Endothelial cell of umbilical vein (primary cell): ENCODE measurements at regions not wholly inside any gene's neighbourhood (a gene's known extent, or its start where the extent isn't known, plus 50 kb on each side); places are given as distances from the start of the nearest gene placed in this dataset.

Experiments used
- BruUV-seq: library from RNA; stranded (reverse); fragments of 400-500 nt; replicated peaks from 2 replicates; lab custom pipeline; 2021; lab: Mats Ljungman, UMichigan
- CTCF ChIA-PET: fragments of 300-600, 350-600 bp; sonication (Branson Sonifier 250); formaldehyde crosslinking; loops from one replicate; lab custom pipeline; 2021; ENCODE audit warnings: antibody characterized with exemption, inconsistent platforms; lab: Charles Lee
- POLR2A ChIA-PET: fragments of 300-600, 350-600 bp; sonication (Branson Sonifier 250); formaldehyde crosslinking; loops from one replicate; lab custom pipeline; 2021; ENCODE audit warnings: antibody characterized with exemption, inconsistent platforms; lab: Charles Lee
- DNase-seq: peaks from one replicate; pipeline ENCODE4 v3.0.0-alpha.2; 2011; ENCODE audit warnings: low read depth, low spot score
- FAIRE-seq: peaks from 2 replicates; lab custom pipeline; 2011; peaks lifted over from hg19 to GRCh38; lab: Jason Lieb, UNC
- H2AFZ ChIP-seq: 2 replicates; pipeline ENCODE4 v1.6.0; 2012; ENCODE audit warnings: low read depth, low read length, control low read depth, inconsistent platforms
- H3K27ac ChIP-seq: 2 replicates; pipeline ENCODE4 v1.5.1; 2011; ENCODE audit warnings: low read depth, mild to moderate bottlenecking, control low read depth, low read length, moderate library complexity; ENCODE audit not compliant: insufficient read depth
- H3K27me3 ChIP-seq, 2 experiments: 2 replicates each; pipeline versions ENCODE4 v1.6.0 to v1.6.1; 2011; ENCODE audit warnings: low read length in 2 of 2, mixed read lengths in 1 of 2; ENCODE audit not compliant: control insufficient read depth in 2 of 2, insufficient read depth in 2 of 2
- H3K36me3 ChIP-seq, 2 experiments: 2 replicates in 1 of 2; 3 replicates in 1 of 2; pipeline ENCODE4 v1.5.1; 2011; ENCODE audit warnings: low read length in 2 of 2, mild to moderate bottlenecking in 1 of 2, moderate library complexity in 1 of 2; ENCODE audit not compliant: control insufficient read depth in 2 of 2, insufficient read depth in 2 of 2; ENCODE audit errors: extremely low read depth in 1 of 2
- H3K4me1 ChIP-seq: 3 replicates; pipeline ENCODE4 v1.5.1; 2011; ENCODE audit warnings: mild to moderate bottlenecking, low read length; ENCODE audit not compliant: control insufficient read depth, insufficient read depth; ENCODE audit errors: extremely low read depth
- H3K4me2 ChIP-seq: 2 replicates; pipeline ENCODE4 v1.6.1; 2011; ENCODE audit warnings: low read length, control low read depth, mixed read lengths; ENCODE audit not compliant: insufficient read depth
- H3K4me3 ChIP-seq, 3 experiments: fragments of 200-600 bp in 1 of 3; sonication (generic), shearing (Covaris generic) in 1 of 3; replicated peaks in 1 of 3; 2 replicates each; pipeline ENCODE4 v1.5.1; 2011 to 2016; ENCODE audit warnings: control low read depth in 3 of 3, low read length in 3 of 3, mild to moderate bottlenecking in 2 of 3, inconsistent platforms in 1 of 3, low read depth in 1 of 3, moderate library complexity in 1 of 3; ENCODE audit not compliant: insufficient read depth in 1 of 3
- H3K79me2 ChIP-seq: 2 replicates; pipeline ENCODE4 v1.6.0; 2012; ENCODE audit warnings: low read length, inconsistent platforms; ENCODE audit not compliant: control insufficient read depth, insufficient read depth
- H3K9ac ChIP-seq: replicated peaks from 2 replicates; pipeline ENCODE3; 2011; ENCODE audit warnings: low read length, control low read depth; ENCODE audit not compliant: insufficient read depth; ENCODE audit errors: extremely low read depth
- H3K9me1 ChIP-seq: replicated peaks from 3 replicates; pipeline ENCODE4 v1.6.0; 2011; ENCODE audit warnings: mild to moderate bottlenecking, low read length; ENCODE audit not compliant: control insufficient read depth, insufficient read depth; ENCODE audit errors: extremely low read depth
- H3K9me3 ChIP-seq: replicated peaks from 2 replicates; pipeline ENCODE4 v1.5.1; 2012; ENCODE audit warnings: low read length, inconsistent platforms; ENCODE audit not compliant: control insufficient read depth, insufficient read depth
- H4K20me1 ChIP-seq: replicated peaks from 2 replicates; pipeline ENCODE3; 2011; ENCODE audit warnings: mild to moderate bottlenecking, low read length; ENCODE audit not compliant: control insufficient read depth, insufficient read depth; ENCODE audit errors: extremely low read depth
- CTCF ChIP-seq, 2 donors: IDR thresholded peaks; 1 replicate in 1 of 2; 2 replicates in 1 of 2; pipeline ENCODE4 v1.5.1; 2011; ENCODE audit warnings: low read length in 2 of 2, mild to moderate bottlenecking in 2 of 2, moderate library complexity in 2 of 2, control low read depth in 1 of 2, inconsistent platforms in 1 of 2, low read depth in 1 of 2; ENCODE audit not compliant: insufficient read depth in 1 of 2; ENCODE audit errors: extremely low read depth in 1 of 2
- EZH2 ChIP-seq: IDR thresholded peaks from 2 replicates; pipeline ENCODE4 v1.6.1; 2012; ENCODE audit warnings: borderline replicate concordance, low read depth, mild to moderate bottlenecking, moderate library complexity, low read length, inconsistent platforms; ENCODE audit not compliant: severe bottlenecking
- FOS ChIP-seq: IDR thresholded peaks from 2 replicates; pipeline ENCODE4 v1.6.1; 2011; ENCODE audit warnings: mild to moderate bottlenecking, low read length, moderate library complexity, borderline replicate concordance; ENCODE audit not compliant: insufficient read depth
- GATA2 ChIP-seq: IDR thresholded peaks from 2 replicates; pipeline ENCODE4 v1.7.0; 2011; ENCODE audit warnings: low read depth, mild to moderate bottlenecking, moderate library complexity, mixed read lengths, low read length; ENCODE audit not compliant: insufficient read length, insufficient read depth
- JUN ChIP-seq: IDR thresholded peaks from 2 replicates; pipeline ENCODE4 v1.6.1; 2011; ENCODE audit warnings: borderline replicate concordance, low read depth; ENCODE audit not compliant: insufficient read length, insufficient read depth
- MAX ChIP-seq: IDR thresholded peaks from 2 replicates; pipeline ENCODE4 v1.6.1; 2011; ENCODE audit not compliant: insufficient read depth, insufficient read length
- MYC ChIP-seq: IDR thresholded peaks from one replicate; pipeline ENCODE4 v1.6.1; 2011; ENCODE audit warnings: mild to moderate bottlenecking, low read depth, low read length
- POLR2A ChIP-seq: IDR thresholded peaks from 2 replicates; pipeline ENCODE4 v1.6.1; 2012; ENCODE audit warnings: low read depth, mild to moderate bottlenecking, control low read depth, low read length
- POLR2AphosphoS5 ChIP-seq: IDR thresholded peaks from 2 replicates; pipeline ENCODE4 v1.6.1; 2012; ENCODE audit warnings: low read depth, mild to moderate bottlenecking, control low read depth, low read length, moderate library complexity; ENCODE audit not compliant: insufficient read depth
- dilution Hi-C: fragments of 300-500 bp; cut with MboI; formaldehyde crosslinking; loops from one replicate; pipeline ENCODE4 v1.15.0; 2019; ENCODE audit warnings: low sequenced_read_pairs; ENCODE audit not compliant: extremely low pct_ligation_motif_present
- intact Hi-C: fragments of 100-400 bp; cut with micrococcal nuclease; formaldehyde crosslinking; loops from one replicate; pipeline ENCODE4 v1.10.0; 2022

GRCh38 chr12:131217024-131217586 is 263.4 kb downstream of the ADGRD1 start:
- Histone ChIP-seq H3K4me1 (no peaks in the 10 kb centered on the region), H3K9me1 (no peaks in the 10 kb centered on the region), H3K79me2 (no peaks in the 10 kb centered on the region), H3K4me2 (no peak overlapping the region), H3K4me3 (no peak overlapping the region), H3K9ac (no peak overlapping the region), H3K9me3 (no peaks in the 10 kb centered on the region), H4K20me1 (no peaks in the 10 kb centered on the region), H3K27me3 (no peaks in the 10 kb centered on the region), H2AFZ (no peak overlapping the region), H3K27ac (no peak overlapping the region), H3K36me3 (no peaks in the 10 kb centered on the region)
- BruUV-seq = no TSS peak
- intact Hi-C loops (no loop called here), dilution Hi-C loops (no loop called here)
- FAIRE-seq = no peak
- TF ChIP-seq POLR2A (no peak), MYC (no peak), FOS (no peak), POLR2AphosphoS5 (no peak), CTCF (IDR thresholded peaks at IDR 0.05; ENCODE audit: extremely low read depth in 1 of 2, insufficient read depth in 1 of 2, low read depth in 1 of 2, low read length in 2 of 2) (no peak), JUN (no peak), GATA2 (no peak), MAX (no peak), EZH2 (no peak)
- no peak for DNase-seq
- POLR2A ChIA-PET = no interaction called here
- CTCF ChIA-PET = no interaction called here
